ENCODE measurements at regions not wholly inside any gene's neighbourhood (a gene's known extent, or its start where the extent isn't known, plus 50 kb on each side); places are given as distances from the start of the nearest gene placed in this dataset.

DNA sequence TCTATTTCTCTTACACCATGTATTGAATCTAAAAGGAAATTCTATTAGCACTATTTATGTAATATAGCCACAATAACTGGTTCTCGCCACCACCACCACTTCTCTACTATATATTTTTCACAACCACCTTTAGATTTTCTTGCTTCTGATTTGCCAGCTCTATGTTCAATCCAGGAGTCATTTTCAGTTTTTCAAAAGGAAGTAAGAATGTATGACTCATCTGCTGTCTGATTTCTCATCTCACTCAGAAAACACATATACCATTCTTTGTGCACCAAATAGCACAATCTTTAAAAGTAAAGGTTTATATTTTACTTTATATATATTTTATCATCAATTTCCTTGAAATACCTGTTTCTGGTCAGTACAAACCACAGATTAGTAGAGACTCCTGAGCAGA lies 1127.5 kb downstream of the TAF11L14 start:
- TF ChIP-seq, protein P1, sequence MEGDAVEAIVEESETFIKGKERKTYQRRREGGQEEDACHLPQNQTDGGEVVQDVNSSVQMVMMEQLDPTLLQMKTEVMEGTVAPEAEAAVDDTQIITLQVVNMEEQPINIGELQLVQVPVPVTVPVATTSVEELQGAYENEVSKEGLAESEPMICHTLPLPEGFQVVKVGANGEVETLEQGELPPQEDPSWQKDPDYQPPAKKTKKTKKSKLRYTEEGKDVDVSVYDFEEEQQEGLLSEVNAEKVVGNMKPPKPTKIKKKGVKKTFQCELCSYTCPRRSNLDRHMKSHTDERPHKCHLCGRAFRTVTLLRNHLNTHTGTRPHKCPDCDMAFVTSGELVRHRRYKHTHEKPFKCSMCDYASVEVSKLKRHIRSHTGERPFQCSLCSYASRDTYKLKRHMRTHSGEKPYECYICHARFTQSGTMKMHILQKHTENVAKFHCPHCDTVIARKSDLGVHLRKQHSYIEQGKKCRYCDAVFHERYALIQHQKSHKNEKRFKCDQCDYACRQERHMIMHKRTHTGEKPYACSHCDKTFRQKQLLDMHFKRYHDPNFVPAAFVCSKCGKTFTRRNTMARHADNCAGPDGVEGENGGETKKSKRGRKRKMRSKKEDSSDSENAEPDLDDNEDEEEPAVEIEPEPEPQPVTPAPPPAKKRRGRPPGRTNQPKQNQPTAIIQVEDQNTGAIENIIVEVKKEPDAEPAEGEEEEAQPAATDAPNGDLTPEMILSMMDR (conservative IDR thresholded peaks at IDR 0.05 in 1 of 2, IDR thresholded peaks at IDR 0.05 in 1 of 2; ENCODE audit: low read depth in 1 of 2, low read length in 2 of 2) = no peak
- TF ChIP-seq EZH2 (IDR thresholded peaks at IDR 0.05; ENCODE audit: low read length, missing control alignments) = no peak
